ENCODE measurements at regions not wholly inside any gene's neighbourhood (a gene's known extent, or its start where the extent isn't known, plus 50 kb on each side); places are given as distances from the start of the nearest gene placed in this dataset.
"Not testable (repeated sequence)": the region's sequence is repeated elsewhere in the genome, so short reads cannot be mapped to it uniquely, and the experiment has no call there.

DNA sequence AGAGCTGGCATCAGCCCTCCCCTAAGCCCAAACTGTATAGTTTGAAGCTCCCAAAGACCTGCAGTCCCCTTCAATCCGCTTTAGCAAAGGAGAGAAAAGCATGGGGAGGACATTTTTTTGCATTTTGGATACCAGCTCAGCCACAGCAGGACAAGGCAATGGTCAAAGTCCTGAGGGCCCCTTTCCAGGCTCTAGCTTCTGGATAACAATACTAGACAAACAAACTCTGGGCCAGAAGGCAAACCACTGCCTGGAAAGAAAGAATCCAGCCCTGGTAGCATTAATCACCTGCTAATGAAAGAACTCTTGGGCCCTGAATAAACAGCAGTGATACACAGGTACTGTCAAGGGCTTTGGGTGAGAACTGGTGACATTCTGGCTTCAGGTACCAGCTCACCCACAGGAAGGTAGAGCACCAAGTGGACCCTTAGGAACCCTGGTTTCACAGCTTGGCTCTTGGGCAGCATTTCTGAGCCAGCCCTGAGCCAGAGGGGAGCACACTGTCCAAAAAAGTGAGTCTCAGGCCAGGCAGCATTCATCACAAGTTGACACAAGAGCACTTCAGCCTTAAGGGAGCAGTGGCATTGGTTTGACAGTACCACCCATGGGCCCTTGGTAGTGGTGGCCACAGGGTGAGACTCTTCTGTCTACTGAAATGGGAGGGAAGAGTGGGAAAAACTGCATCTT is 62.5 kb downstream of the SPIN3 start:
- DNase-seq (ENCODE audit: low spot score) = no peak
- no peak overlapping the region for H3K27ac Mint-ChIP-seq (ENCODE audit: unreplicated experiment)
- H3K4me3 Mint-ChIP-seq (ENCODE audit: unreplicated experiment) = no peak overlapping the region
- H3K27me3 Mint-ChIP-seq (ENCODE audit: low read depth) = no peaks in the 10 kb centered on the region
- H3K9me3 Mint-ChIP-seq (ENCODE audit: low read depth) = peaks cover 68% of the 10 kb centered on the region
- TF ChIP-seq, protein P1, sequence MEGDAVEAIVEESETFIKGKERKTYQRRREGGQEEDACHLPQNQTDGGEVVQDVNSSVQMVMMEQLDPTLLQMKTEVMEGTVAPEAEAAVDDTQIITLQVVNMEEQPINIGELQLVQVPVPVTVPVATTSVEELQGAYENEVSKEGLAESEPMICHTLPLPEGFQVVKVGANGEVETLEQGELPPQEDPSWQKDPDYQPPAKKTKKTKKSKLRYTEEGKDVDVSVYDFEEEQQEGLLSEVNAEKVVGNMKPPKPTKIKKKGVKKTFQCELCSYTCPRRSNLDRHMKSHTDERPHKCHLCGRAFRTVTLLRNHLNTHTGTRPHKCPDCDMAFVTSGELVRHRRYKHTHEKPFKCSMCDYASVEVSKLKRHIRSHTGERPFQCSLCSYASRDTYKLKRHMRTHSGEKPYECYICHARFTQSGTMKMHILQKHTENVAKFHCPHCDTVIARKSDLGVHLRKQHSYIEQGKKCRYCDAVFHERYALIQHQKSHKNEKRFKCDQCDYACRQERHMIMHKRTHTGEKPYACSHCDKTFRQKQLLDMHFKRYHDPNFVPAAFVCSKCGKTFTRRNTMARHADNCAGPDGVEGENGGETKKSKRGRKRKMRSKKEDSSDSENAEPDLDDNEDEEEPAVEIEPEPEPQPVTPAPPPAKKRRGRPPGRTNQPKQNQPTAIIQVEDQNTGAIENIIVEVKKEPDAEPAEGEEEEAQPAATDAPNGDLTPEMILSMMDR (IDR thresholded peaks at IDR 0.05) = no peak
- H3K4me1 Mint-ChIP-seq (ENCODE audit: low read depth) = no peaks in the 10 kb centered on the region
- no peaks in the 10 kb centered on the region for H3K36me3 Mint-ChIP-seq (ENCODE audit: low read depth)

DNA sequence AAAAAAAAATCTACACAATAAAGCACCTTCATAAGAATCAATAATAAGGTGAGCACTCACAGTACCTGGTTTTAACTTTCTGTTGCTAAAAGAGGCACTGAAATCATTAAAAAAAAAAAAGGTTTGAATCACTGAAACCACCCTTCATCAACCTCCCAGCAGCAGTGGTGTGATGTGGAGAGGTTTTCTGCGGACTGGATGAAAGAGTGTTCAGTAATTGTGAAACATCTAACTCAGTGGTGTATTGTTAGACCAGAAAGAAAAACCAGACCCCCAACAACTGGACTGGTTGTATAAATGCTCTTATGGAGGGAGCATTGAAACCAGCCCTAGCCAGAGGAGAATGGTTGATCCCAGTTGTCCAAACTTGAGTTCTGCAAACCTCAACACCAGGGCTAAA is 63.2 kb downstream of the SPIN3 start:
- Mint-ChIP-seq H3K4me1 (ENCODE audit: low read depth) (no peaks in the 10 kb centered on the region), H3K4me3 (ENCODE audit: unreplicated experiment) (no peak overlapping the region), H3K9me3 (ENCODE audit: low read depth) (peaks cover 65% of the 10 kb centered on the region), H3K27ac (ENCODE audit: unreplicated experiment) (no peak overlapping the region), H3K27me3 (ENCODE audit: low read depth) (no peaks in the 10 kb centered on the region), H3K36me3 (ENCODE audit: low read depth) (no peaks in the 10 kb centered on the region)
- TF ChIP-seq, protein P1 (IDR thresholded peaks at IDR 0.05) = no peak
- no peak for DNase-seq (ENCODE audit: low spot score)

DNA sequence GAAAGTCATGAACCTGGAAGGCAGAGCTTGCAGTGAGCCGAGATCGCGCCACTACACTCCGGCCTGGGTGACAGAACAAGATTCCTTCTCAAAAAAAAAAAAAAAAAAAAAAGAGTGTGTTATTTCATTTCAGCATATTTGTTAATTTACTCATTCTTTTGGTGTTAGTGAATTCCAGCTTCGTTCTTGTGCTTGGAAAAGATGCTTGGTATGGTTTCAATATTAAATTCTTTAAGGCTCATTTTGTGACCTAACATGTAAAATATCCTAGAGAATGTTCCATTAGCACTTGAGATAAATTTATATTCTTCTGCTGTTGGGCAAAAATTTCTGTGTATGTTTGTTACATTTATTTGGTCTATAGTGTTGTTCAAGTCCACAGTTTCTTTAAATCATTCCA is 66.8 kb downstream of the SPIN3 start:
- no peaks in the 10 kb centered on the region for H3K4me1 Mint-ChIP-seq (ENCODE audit: low read depth)
- DNase-seq (ENCODE audit: low spot score) = no peak
- TF ChIP-seq, protein P1 (IDR thresholded peaks at IDR 0.05) = no peak
- no peaks in the 10 kb centered on the region for H3K27me3 Mint-ChIP-seq (ENCODE audit: low read depth)
- peaks cover 47% of the 10 kb centered on the region for H3K9me3 Mint-ChIP-seq (ENCODE audit: low read depth)
- no peak overlapping the region for H3K27ac Mint-ChIP-seq (ENCODE audit: unreplicated experiment)
- no peak overlapping the region for H3K4me3 Mint-ChIP-seq (ENCODE audit: unreplicated experiment)
- no peaks in the 10 kb centered on the region for H3K36me3 Mint-ChIP-seq (ENCODE audit: low read depth)

DNA sequence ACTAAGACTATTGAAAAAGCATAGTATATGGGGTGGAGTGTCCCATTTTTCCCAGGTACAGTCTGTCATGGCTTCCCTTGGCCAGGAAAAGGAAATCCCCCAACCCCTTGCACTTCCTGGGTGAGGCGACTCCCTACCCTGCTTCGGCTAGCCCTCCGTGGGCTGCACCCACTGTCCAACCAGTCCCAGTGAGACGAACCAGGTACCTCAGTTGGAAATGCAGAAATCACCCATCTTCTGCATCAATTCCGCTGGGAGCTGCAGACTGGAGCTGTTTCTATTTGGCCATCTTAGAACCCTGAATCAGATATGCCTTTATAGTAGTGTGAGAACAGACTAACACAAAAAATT is 74.4 kb downstream of the SPIN3 start:
- not testable (repeated sequence) for H3K4me3 Mint-ChIP-seq (ENCODE audit: unreplicated experiment); H3K27me3 Mint-ChIP-seq (ENCODE audit: low read depth); H3K27ac Mint-ChIP-seq (ENCODE audit: unreplicated experiment); H3K4me1 Mint-ChIP-seq (ENCODE audit: low read depth); H3K36me3 Mint-ChIP-seq (ENCODE audit: low read depth); DNase-seq (ENCODE audit: low spot score)
- H3K9me3 Mint-ChIP-seq (ENCODE audit: low read depth) = peaks cover 51% of the 10 kb centered on the region

DNA sequence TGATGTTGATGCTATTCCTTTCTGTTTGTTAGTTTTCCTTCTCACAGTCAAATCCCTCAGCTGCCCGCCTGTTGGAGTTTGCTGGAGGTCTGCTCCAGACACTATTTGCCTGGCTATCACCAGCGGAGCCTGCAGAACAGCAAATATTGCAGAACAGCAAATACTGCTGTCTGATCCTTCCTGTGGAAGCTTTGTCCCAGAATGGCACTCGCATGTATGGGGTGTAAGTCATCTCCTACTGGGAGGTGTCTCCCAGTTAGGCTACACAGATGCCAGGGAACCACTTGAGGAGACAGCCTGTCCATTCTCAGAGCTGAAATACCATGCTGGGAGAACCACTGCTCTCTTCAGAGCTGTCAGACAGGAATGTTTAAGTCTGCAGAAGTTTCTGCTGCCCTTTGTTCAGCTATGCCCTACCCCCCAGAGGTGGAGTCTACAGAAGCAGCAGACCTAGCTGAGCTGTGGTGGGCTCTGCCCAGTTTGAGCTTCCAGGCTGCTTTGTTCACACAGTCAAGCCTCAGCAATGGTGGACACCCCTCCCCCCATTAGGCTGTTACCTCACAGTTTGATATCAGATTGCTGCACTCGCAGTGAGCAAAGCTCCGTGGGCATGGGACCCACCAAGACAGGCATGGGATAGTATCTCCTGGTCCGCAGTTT is 74.9 kb downstream of the SPIN3 start:
- H3K9me3 Mint-ChIP-seq (ENCODE audit: low read depth) = peaks cover 51% of the 10 kb centered on the region
- no peaks in the 10 kb centered on the region for H3K36me3 Mint-ChIP-seq (ENCODE audit: low read depth)
- DNase-seq (ENCODE audit: low spot score) = no peak
- TF ChIP-seq, protein P1 (IDR thresholded peaks at IDR 0.05) = no peak
- no peak overlapping the region for H3K27ac Mint-ChIP-seq (ENCODE audit: unreplicated experiment)
- H3K27me3 Mint-ChIP-seq (ENCODE audit: low read depth) = no peaks in the 10 kb centered on the region
- H3K4me1 Mint-ChIP-seq (ENCODE audit: low read depth) = no peaks in the 10 kb centered on the region
- no peak overlapping the region for H3K4me3 Mint-ChIP-seq (ENCODE audit: unreplicated experiment)

DNA sequence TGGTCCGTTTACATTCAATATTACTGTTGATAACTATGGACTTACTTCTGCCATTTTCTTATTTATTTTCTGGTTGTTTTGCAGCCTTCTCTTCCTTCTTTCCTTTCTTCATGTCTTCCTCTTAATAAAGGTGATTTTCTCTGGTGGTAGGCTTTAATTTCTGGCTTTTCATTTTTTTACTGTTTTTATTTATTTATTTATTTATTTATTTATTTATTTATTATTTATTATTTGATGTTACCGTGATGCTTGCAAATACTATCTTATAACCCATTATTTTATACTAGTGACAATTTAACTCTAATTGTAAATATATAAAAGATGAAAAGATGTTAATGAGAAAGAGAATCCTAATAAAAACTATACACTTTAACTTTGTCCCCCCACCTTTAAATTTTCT is 112.8 kb downstream of the SPIN3 start:
- Mint-ChIP-seq H3K9me3 (ENCODE audit: low read depth) (peaks cover 35% of the 10 kb centered on the region), H3K27ac (ENCODE audit: unreplicated experiment) (no peak overlapping the region)
- TF ChIP-seq, protein P1 (IDR thresholded peaks at IDR 0.05) = no peak

More for the DNA sequence above, 112.8 kb downstream of the SPIN3 start:
- Mint-ChIP-seq H3K4me3 (ENCODE audit: unreplicated experiment) (no peak overlapping the region), H3K4me1 (ENCODE audit: low read depth) (no peaks in the 10 kb centered on the region), H3K27me3 (ENCODE audit: low read depth) (no peaks in the 10 kb centered on the region), H3K36me3 (ENCODE audit: low read depth) (no peaks in the 10 kb centered on the region)
- no peak for DNase-seq (ENCODE audit: low spot score)

All from chondrocyte (in vitro differentiated cells).